ENCODE measurements at regions not wholly inside any gene's neighbourhood (a gene's known extent, or its start where the extent isn't known, plus 50 kb on each side); places are given as distances from the start of the nearest gene placed in this dataset.

DNA sequence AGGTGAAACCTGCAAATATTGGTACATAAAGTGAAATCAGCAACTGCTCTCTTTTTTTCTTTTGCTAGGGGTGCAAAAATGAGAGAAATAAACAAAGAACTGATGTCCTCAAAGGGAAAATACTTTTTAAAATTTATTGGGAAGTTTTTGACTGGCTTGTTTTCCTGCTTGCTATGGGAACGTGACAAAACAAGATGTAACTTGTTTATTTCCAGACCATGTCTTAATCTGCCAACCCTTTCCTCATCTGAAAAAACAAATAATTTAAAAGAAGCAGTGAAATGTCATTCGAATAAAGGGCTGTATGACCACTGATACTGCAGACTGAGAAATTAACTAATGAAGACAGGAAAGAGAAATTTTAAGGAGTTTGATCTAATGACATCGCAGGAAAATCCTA lies 221.9 kb downstream of the CBLN4 start:
- FAIRE-seq = no peak
- DNase-seq (ENCODE audit: low spot score) = no peak

DNA sequence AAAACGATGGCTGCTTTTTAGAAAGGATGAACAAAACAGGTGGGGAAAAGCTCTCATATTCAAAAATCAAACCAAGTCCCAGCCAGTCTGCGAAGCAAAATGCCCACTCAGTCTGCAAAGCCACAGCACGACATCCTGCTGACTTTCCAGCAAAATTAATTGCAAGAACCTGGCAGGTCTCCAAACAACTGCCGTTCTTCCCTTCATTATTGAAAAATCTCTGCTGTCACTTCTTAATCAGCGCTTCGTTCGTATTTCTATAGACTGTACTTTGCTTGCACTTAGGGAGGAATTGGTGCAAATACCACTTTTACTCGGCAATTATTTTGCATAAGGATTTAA lies 222.4 kb downstream of the CBLN4 start:
- DNase-seq (ENCODE audit: low spot score) (no peak), FAIRE-seq (no peak)

GRCh38 chr20:55782224-55782911 lies 223.0 kb downstream of the CBLN4 start:
- FAIRE-seq (no peak), DNase-seq (ENCODE audit: low spot score) (no peak)

DNA sequence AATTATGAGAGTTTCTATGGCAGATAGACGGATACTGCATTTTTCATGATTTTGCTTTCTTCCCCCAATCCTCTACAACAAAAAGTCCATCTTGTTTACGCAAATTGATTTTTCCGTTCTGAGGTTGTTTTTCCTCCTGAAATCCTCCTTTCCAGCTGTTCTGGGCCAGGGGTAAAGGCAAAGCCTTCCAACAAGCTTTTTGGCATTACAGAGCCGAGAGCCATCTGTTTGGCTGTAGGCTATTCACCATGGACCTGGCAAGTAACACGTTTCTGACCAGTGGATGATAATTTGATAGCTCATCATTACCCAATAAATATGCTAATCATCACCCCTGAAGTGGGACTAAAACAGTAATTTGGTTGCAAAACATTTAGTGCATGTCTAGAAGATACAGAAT lies 226.5 kb downstream of the CBLN4 start:
- DNase-seq (ENCODE audit: low spot score) (no peak), FAIRE-seq (no peak)

DNA sequence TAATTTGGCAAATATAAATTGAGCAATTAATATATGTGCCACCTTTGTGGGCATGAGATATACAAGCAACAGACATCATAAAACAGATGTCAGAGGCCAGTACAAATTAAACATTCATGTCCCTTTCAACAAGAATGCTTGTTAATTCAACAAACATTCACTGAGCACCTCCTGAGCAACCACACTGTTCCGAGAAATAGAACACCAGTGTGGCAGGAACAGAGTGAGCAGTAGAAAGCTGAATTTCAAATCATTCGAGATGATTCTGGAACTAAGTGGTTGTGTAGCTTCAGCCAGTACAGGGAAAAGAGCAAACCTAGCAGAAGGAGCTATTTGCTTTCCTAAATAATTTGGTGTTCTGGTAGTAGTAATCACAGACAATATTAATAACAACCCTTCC lies 227.7 kb downstream of the CBLN4 start:
- DNase-seq (ENCODE audit: low spot score) (no peak), FAIRE-seq (no peak)

DNA sequence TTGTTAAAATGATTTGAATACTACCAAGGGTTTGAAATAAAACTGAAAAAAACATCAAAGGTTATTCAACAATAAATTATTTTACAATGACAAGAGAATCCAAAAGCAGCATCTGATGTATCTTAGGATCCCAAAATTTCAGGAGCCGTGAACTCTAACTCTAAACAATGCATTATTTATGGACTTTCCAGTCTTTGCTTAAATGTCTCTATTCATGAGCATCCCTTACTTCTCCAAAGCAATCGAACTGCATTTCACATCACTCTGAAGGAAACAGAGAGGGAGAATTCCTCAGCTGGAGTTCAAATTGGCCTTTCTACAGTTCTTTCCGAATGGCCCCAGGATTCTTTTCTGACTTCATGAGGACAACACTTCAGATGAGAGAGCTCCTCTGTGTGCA lies 229.1 kb downstream of the CBLN4 start:
- FAIRE-seq (no peak), DNase-seq (ENCODE audit: low spot score) (no peak)

- DNase-seq (ENCODE audit: low spot score) = no peak
- no peak for FAIRE-seq
Measured at GRCh38 chr20:55774628-55775027, 230.7 kb downstream of the CBLN4 start.

DNA sequence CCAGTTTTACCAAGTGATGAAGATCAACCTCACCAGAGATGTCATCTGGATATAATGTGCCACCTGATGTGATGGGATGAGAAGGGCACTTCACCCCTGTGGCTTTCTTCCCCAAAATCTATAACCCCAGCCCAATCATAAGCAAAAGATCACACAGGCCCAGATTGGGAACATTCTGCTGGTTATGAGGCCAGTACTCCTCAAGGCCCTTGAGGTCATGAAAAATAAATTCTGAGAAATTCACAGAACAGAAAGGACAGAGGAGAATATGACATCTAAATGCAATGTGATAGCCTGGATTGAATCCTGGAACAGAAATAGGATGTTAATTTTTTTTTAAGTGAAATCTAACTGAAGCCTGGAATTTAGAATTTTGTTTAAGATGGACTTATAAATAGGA lies 243.5 kb downstream of the CBLN4 start:
- no peak for DNase-seq (ENCODE audit: low spot score)
- FAIRE-seq = no peak

DNA sequence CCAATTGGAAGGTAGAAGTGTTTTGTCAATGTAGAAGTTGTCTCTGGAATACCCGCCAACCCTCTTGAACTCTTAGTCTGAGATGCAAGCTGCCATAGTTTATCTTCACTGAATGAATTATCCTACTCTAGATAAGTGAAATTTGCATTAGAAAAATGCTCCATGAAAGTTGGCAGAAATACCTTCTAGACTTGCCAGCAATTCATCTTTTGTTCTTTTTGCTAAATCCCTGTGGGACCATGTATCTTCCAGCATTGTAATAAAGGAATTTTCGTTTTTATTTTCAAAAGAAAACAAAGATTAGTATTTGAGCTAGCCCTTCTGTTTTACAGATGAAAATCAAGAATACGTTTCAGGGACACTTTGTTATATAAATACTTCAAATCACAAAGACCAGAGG lies 244.2 kb downstream of the CBLN4 start:
- no peak for DNase-seq (ENCODE audit: low spot score)
- no peak for FAIRE-seq

DNA sequence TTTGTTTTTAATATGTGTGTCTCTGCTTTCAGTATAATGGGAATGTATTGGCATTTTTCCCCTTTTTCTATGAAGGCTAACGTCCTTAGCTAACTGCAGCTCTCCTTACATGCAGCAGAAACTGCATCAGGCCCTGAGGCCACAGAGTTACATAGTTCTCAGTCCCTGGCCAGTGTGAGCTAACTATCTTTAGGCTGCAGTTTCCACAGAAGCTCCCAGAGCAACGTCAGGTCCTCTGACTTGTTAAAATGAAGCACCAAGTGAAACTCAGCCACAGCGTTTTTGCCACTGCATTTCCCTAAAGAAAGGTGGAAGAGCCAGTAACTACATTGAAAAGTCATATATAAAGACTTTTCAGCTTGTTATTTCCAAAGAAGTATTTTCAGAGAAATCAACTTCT lies 244.7 kb downstream of the CBLN4 start:
- DNase-seq (ENCODE audit: low spot score) (no peak), FAIRE-seq (no peak)

DNA sequence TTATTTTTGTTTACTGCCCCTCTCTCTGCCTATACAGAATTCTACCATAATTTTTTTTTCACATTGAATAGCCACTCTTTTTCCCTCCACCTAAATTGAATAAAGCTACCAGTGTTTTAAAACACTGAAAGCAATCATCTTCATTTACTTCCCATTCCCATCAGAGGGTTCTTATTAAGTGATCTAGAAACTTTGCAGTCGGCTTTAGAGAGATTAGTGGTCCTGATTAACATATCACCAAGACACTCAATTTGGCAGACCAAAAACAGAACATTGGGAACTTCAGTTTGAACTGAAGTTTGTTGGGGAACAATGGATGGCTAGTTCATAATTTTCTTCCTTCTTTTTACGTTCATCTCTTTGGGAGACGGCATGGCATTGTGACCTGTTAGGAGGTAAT lies 249.5 kb downstream of the CBLN4 start:
- FAIRE-seq = no peak

GRCh38 chr20:55755411-55755810 lies 249.9 kb downstream of the CBLN4 start:
- FAIRE-seq = no peak
- no peak for DNase-seq (ENCODE audit: low spot score)

More for the DNA sequence above, 249.5 kb downstream of the CBLN4 start:
- no peak for DNase-seq (ENCODE audit: low spot score)

- FAIRE-seq = no peak
Measured at GRCh38 chr20:55746723-55747122, 258.6 kb downstream of the CBLN4 start.

DNA sequence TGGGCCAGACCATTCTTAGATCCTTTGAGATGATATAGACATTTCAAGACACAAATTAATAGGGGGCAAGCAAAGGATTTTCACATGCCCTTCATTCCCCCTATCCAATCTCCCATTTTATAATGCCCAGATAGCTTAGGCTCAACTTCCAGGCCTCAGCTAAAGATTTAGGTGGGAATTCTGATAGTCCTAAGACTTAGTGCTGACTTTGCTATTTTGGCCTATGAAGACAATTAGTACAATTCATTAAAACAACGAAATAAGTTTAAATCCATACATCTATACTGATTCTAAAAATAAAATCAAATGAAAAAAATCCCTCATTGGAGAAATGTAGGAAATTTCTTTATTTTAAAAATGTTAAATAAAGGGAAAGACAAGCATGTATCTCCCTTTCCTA lies 259.5 kb downstream of the CBLN4 start:
- no peak for FAIRE-seq
- DNase-seq (ENCODE audit: low spot score) = no peak

More at GRCh38 chr20:55746723-55747122, 258.6 kb downstream of the CBLN4 start:
- no peak for DNase-seq (ENCODE audit: low spot score)

DNA sequence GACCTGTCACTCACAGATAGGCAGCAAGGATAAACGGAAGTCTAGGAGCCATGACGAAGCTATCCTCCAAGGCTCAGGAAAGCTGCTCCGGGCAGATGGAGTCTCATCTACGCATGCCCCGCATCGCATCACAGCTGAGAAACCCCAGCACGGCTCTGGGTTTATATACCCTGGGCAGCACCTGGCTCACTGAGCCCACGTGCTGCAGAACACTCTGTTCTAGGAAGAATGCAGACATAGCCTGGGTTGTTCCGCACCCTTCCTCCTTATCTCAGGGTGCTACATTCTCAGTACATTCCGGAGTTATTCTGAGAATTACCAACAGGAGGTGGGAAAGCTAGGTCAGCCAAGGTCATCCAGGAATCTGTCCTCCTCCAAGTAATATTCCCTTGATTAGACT lies 260.4 kb downstream of the CBLN4 start:
- no peak for FAIRE-seq

DNA sequence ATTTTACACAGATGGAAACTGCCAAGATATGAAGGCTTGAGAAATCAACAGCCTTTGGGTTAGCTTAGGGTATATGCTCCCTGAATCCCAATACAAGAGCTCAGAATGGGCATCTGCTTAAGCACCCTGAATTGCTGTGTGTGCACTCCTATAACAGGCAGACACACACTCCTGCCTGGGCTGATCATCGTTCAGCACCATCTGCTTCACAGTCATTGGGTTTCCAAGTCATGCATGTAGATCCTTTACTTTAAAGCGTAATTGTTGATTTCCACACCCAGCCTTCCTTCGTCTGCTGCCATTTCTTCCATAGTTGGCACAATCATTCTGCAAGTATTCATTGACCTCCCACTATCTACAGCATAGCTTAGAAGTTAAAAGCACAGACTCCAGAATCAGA lies 263.5 kb downstream of the CBLN4 start:
- FAIRE-seq (no peak), DNase-seq (ENCODE audit: low spot score) (no peak)

More for the DNA sequence above, 260.4 kb downstream of the CBLN4 start:
- DNase-seq (ENCODE audit: low spot score) = no peak

GRCh38 chr20:55740076-55740475 lies 265.2 kb downstream of the CBLN4 start:
- no peak for FAIRE-seq

DNA sequence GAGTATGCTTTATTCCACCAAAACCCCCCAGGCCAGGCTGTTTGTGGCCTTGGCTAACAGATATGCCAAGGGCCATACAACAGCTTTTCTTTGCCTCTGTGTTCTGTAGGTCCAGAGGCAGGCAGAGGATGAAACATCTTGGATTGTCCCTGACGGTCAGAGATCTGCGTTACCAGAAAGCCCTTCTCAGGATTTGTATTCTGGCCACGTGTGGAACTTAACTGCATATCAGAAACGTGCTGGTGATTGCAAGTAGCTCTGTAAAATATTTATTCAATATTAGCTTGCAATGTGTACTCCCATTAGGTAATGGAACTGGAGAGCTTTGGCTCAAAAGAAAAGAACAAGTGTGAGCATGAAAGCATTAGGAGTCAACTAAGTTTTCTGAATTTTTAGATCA lies 275.0 kb downstream of the CBLN4 start:
- FAIRE-seq (no peak), DNase-seq (ENCODE audit: low spot score) (no peak)

More at GRCh38 chr20:55740076-55740475, 265.2 kb downstream of the CBLN4 start:
- DNase-seq (ENCODE audit: low spot score) = no peak

DNA sequence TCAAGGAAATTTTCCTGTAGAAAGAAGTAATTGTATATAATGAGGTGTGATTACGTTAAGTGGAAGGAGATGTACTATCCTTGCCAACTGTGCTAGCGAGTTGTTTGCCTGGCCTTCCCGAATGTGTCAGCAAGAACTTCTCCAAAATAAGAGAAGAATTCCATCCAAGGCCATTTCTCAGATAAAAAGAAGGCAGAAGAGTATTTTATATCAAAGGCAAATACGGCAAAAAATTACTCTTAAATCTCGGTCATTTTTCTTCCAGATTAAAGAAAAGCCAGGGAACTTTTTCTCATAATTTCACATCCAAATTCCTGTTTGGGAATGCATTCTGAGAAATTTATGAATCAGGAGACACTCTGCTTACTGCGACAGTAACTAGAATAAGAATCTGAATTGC lies 290.6 kb downstream of the CBLN4 start:
- no peak for DNase-seq (ENCODE audit: low spot score)
- FAIRE-seq = no peak

- no peak for FAIRE-seq
- DNase-seq (ENCODE audit: low spot score) = no peak
Measured at GRCh38 chr20:55714082-55714481, 291.2 kb downstream of the CBLN4 start.

DNA sequence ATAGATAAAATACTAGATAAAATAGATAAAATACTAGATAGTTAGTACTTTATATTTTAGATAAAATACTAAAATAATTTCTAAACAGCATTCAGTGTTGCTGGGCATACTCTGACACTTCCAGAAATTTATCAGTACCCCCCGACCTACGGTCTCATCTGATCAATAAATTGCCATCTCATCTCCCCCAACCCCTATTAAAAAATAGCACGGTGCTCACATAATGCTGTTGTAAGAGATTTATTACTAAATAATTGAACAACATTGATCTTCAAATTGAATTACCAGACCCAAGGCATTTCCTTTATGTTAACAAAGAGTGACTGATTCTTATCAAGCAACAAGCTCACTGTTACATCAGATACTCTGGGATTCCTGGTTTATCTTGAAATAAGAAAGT lies 300.9 kb downstream of the CBLN4 start:
- DNase-seq (ENCODE audit: low spot score) (no peak), FAIRE-seq (no peak)

DNA sequence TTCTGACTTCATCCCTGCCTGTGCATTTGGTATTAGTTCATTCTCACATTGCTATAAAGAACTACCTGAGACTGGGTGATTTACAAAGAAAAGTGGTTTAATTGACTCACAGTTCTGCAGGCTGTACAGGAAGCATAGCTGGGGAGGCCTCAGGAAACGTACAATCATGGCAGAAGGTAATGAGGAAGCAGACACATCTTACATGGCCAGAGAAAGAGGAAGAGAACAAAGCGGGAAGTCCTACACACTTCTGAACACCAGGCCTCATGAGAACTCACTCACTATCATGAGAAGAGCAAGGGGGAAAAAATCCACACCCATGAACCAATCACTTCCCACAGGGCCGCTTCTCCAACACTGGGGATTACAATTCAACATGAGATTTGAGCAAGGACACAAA lies 303.9 kb downstream of the CBLN4 start:
- DNase-seq (ENCODE audit: low spot score) (no peak), FAIRE-seq (no peak)

GRCh38 chr20:55696520-55696919 lies 308.8 kb downstream of the CBLN4 start:
- FAIRE-seq (no peak), DNase-seq (ENCODE audit: low spot score) (no peak)

GRCh38 chr20:55693641-55694040 lies 311.7 kb downstream of the CBLN4 start:
- no peak for DNase-seq (ENCODE audit: low spot score)
- FAIRE-seq = no peak

Data from RCC 7860 (cell line).